HG02970 (cell line): ENCODE measurements at regions not wholly inside any gene's neighbourhood (a gene's known extent, or its start where the extent isn't known, plus 50 kb on each side); places are given as distances from the start of the nearest gene placed in this dataset.

ENCODE experiments used
- ATAC-seq: cut with Tn5 transposase; IDR thresholded peaks from one replicate; pipeline ENCODE4 v1.9.1; 2021; ENCODE audit warnings: mild to moderate bottlenecking, moderate library complexity, moderate number of reproducible peaks; ENCODE audit not compliant: unreplicated experiment, low FRiP score

DNA sequence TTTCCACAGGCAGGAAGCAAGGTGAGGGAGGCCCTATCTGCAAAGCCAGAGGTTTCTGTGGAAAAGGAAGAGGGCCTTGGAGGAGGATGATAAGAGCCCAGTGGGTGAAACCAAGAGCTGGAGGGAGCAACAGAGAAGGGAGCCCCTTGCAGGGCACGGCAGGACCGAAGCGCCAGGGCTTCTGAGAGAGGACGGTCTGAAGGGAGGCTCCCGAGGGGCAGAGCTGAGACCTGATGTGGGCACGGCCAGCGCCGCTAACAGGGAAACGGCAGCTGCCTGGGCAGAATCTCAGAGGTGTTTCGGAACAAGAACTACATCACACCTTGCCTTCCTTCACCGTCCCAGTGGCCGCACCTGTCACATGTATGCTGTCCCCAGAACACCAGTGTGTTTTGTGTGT is 144.3 kb upstream of the ADARB2 start:
- no peak for ATAC-seq

DNA sequence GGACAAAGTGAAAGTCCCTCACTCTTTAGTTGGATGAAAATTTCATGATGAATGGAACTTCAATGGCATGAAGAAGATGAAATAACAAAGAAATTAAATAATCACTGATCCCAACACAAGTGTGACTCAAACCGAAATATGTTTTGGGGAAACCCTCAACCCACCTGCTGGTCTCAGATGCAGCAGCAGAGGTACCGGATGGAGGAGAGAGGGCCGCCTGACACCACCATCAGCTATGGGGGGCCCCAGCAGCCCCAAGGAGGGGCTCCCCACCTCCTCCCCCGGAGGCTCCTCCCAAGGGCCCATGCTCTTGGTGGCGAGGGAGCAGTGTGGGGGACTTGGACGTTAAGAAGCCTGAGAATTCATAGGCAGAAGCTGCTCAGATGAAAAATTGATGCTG is 137.2 kb upstream of the ADARB2 start:
- no peak for ATAC-seq

DNA sequence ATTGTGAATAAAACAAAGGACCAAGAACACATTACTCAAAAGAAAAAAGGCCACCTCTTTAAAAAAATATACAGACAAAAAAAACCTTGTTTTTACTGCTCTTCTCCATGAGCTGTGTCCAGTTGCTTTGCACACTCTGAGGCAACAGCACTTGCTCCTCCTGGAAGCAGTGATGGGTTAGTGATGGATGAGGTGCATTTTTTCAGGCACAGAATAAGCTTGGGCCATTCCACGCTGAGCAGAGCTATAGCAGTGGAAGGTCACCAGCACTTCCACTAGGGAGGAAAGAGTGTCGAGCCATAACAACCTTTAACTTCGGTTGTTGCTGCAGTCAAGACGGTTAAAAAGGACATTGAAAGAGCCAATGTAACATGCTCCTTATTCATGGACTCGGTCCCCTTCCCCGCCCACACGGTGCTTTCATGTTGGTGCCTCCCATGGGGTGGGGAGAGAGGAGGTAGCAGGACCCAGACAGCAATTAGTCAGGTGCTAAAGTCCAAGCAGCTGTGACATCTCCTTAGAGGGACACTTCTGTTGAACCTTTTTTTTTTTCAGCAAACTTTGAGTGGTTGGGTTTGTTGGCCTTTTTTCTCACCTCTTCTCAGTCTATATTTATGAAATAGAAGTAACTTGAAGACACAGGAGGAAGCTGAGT is 136.5 kb upstream of the ADARB2 start:
- no peak for ATAC-seq

DNA sequence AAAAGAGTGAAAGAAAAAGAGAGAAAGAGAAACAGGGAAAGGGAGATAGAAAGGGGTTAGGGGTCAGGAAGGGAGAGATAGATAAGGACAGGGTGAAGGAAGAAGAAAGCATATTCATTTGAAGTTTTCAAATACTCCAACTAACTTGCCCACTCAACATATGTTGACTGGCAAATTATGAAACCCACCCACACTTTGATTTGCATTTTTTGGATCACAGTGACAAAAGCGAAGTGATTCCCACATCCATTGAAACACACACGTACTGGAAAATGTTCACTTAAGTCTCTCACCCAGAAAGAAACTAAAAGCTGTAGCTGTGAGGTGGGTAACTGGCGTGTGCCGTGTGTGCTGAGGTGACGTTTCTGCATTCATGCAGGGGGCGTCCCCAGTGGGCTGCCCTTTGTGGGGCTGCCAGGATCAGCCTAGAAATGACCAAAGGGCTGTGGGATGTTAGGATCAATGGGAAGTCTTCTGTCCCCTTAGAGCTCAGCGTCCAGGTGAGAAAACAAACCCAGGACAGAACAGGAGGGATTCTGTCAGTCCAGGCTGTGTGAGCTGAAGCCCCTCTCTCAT is 134.9 kb upstream of the ADARB2 start:
- ATAC-seq = no peak

DNA sequence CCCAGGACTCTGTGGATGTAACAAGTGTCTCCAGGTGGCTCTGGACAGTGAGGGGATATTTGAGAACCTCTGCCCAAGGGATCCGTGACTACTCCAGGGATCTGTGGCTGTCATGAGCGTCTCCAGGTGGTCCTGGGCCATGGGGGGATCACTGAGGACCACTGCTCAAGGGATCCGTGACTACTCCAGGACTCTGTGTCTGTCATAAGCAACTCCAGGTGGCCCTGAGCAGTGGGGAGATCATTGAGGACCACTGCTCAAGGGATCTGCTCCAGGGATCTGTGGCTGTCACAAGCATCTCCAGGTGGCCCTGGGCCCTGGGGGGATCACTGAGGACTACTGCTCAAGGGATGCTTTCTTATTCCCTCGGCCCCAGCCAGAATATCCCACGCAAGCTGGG is 133.2 kb upstream of the ADARB2 start:
- no peak for ATAC-seq

DNA sequence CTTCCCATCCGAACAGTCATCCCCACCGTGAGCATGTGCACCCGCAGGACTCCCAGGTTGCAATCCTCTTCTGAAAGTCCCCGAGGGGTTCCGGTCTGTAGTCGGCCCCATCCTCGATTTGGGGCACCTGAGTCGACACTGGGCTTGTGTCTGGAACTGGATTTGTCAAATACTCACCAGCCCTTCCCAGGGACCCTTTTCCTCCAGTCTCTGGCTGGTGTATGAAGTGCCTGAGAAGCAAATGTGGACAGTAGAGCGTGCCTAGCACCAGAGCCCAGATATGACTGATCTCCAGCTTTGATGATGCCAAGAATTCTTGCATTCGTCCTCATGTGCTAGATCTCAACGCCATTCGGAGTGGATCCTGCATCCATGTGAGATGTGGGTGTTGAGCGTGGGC is 132.5 kb upstream of the ADARB2 start:
- no peak for ATAC-seq

DNA sequence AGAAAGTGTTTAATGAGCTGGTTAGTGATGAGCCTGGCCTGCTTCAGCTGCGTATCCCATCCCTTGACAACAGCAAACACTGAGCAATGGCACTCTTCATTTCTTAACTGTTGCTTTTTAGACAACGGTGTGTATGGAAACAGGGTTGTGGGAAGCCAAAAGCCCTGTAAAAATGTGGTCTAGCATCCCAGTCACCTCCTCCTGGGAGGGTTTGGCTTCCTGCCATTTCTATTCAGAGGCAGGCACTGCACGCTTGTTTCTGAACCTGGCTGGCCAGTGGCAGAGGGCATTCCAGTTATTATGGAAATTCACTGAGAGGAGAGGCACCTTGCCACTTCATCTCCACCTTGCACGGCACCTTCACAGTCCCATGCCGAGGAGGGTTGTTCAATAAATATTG is 123.0 kb upstream of the ADARB2 start:
- no peak for ATAC-seq

DNA sequence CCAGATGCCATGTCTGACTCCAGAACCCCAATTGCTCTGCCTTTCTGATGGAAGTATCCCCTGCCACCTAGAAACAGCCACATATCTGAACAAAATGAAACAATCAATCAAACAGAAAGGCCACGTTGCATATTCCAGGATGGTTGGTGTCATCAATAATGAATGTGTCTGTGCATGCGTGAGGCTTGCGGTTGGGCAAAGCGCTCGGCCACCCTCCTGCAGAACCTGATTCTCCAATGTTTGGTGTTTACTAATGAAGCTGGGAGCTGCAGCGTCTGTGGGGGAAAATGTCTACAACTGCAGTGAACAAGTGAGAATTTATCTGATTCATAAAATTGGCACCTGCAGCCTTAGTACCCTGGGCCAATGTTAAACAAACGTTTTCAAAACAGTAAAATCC is 121.2 kb upstream of the ADARB2 start:
- ATAC-seq = no peak

DNA sequence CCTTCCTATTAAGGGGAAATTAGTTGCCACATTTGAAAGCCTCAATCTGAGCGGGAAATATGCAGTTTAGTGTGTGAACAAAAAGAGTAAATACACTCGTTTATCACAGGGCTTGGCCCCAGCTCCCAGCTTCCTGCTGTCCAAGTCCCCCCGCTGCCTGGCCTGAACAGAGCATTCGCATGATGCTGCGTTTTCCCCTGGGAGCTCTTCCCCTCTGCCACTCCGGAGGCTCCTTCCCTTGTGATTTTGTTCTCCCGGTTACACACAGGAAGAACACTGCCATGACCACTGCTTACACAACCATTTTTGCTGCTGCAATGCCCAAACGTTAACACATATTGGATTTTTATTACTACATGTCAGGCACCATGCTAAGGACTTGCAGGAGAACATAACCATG is 120.7 kb upstream of the ADARB2 start:
- ATAC-seq = no peak

DNA sequence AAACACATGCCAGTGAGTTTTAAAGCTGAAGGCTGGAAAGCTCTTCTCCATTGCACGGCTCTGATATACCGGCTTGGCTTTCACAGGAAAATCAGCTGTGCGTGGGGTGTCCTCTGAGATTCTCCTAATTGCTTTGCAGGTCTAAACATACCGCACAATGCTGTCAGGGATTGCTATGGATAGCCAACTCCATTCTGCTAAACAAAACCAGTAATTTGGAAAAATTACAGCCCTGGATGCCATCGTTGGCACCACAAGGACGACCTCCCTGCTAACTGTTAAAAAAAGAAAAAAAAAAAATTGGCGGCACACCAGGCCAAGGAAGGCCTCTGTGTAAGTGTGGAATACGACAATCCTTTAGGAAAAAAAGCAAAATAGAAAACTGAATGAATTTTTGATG is 118.6 kb upstream of the ADARB2 start:
- ATAC-seq = no peak

DNA sequence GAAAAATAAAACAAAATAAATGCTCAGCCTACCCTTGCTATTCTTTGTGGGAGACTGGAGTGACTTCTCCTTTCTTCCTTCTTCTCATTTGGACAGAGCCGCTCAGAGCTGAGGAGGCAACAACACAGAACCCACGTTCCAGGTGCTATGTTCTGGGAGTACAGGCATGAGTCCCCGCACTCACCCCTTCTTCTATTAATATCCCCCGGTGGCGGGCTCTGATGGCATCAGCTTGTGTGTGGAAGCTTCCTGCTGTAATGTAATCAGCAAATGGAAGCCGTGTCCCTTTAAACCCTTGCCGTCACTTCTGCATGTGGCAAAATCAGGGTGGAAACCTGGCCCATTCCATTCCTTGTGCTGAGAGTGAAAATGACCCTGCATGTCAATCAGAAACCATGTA is 116.9 kb upstream of the ADARB2 start:
- ATAC-seq = no peak

DNA sequence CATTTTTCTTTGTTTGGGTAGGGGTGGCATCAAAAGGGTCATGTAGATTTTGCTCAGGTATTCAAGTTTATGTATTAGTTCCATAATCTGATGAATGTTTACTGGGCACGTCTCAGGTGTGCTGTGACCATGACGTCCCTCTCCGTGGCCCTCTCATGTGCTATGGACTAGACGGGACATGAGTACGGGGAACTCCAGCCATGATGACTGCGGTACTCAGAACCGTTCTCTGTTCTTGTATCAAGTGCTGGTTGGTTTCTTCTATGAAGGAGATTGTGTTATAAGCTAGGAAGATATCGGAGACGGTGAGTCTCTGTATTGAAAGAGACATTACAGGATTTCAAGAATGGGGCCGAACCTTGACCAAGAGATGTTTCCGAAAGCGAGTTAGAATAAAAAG is 116.5 kb upstream of the ADARB2 start:
- no peak for ATAC-seq

DNA sequence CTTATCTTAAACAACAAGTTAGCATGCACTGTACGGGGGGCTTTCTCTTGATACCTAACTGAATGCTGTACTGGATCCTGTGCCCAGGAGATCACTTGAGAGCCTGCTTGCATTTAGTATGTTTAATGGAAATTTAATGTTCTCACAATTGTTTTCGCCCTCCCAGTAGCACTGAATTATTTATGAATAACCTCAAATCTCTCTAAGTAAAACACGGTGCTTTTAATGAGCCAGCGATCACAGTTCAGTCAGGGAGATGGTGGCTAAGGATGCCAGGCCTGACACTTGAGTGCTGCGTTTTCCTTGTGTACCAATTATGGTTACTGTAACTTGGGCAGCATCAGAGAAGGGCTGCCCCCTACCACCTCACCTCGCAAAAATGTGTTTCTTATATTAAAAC is 115.5 kb upstream of the ADARB2 start:
- ATAC-seq = no peak

DNA sequence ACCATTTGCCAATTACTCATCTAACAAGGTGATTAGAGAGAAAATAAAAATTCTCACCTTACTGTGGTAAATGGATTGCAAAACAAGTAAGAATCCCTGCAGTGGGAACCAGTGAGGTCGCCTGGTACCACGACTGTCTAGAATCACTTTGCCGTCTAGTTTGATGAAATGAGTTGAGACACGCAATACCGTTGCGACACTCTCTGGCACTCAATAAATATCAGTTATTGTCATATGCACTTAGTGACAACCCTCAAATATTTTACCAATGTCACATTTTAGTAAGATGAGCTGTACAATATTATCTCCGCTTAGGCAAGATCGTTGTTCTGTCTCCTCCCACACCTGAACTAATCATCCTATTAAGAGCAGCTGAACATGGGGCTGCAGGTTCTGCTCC is 114.4 kb upstream of the ADARB2 start:
- no peak for ATAC-seq

DNA sequence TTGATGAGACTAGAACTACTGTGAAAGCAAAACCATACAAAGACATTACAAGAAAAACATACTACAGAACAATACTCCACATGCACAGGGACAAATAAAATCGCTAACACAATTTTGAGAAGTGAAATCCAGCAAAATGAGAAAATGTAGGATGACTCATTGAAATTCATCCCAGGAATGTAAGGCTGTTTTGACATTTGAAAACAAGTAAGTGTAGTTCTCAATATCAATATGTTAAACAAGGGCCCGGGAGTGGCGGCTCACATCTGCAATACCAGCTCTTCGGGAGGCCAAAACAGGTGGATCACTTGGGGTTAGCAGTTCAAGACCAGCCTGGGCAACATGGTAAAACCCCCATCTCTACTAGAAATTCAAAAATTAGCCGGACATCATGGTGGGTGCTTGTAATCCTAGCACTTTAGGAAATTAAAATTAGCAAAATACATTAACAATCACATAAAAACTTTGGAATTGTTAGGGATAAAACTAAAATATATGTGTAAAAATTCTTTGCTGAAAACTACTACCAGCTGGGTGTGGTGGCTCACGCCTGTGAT is 113.7 kb upstream of the ADARB2 start:
- ATAC-seq = no peak

DNA sequence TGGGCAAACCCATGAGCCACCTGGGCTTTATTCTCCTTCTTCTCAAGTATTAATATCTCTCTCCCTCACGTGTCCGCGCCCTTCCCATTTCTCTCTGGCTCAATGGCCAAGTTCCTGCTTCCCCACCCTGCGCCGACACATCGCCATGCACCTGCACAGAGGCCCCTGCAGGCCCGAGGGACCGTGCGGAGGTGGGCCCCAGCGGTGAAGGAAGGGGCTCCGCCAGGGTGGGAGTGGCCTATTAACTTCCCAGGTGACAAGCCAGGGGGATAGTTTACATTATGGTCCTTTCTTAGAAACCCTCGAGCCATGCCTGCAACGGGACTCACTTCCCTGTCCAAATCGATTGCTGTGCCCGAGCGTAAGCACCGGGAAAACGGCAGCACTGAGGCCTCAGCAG is 110.0 kb upstream of the ADARB2 start:
- no peak for ATAC-seq

DNA sequence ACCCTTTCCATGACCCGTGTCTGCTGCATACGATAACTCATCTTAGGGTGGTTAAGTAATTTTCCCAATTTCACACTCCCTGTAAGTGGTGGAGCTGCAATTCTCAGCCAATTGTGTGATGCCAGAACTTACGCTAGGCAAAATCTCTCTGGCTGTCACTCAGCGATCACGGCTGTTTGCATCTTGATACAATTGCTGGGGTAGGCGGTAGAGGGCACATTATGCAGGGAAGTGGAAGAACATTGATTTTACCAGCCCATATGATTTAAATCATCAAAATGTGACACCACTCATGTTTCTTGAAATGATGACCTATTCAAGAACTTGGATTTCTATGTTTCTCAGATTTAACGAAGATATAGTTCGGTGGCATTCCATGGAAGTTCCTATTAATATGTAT is 108.7 kb upstream of the ADARB2 start:
- ATAC-seq = no peak

DNA sequence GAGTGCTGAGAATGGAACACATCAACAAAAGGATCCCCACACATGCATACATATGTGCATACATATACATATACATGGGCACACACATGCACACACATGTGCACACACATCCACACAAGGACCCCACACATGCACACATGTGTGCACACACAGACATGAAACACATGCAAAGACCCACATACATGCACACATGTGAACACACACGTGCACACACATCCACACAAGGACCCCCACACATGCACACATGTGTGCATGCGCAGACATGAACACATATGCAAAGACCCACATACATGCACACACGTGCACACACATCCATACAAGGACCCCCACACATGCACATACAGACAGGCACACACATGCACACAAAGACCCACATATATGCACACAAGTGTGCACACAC is 104.4 kb upstream of the ADARB2 start:
- ATAC-seq = no peak

DNA sequence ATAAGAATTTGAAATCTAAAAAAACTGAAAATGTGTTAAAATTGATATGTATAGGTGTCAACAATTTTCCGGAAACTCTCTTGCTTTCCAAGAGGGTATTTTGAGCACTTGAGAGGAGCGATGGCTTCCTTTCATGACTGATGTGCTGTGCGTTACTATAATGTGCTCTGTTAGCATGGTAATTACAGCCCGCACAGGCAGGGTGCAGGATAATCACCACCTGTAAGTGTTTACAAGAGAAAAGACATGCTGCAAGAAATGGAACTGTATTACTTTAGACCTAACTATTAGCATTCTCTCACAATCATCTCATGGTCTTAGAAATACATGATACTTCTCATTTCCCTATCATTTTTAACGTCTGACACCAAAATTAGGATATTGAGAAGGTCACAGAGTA is 92.4 kb upstream of the ADARB2 start:
- no peak for ATAC-seq

DNA sequence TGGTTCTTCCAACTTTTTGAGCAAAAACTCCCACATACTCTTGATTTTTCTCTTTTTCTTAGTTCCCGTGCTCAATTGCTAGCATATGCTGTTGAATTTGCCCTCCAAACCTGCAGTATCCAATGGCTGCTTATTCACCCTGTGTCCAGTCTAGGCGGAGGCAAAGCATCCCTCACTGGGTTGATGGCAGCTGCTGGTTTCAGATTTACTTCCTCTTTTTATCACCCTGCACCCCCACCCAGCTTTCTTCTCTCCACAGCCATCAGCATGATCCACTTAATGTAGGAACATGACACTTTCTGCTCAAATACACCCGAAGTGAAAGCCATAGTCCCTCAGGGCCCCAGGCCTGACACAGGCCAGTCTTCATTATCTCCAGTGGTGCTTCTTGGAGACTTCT is 87.6 kb upstream of the ADARB2 start:
- no peak for ATAC-seq

DNA sequence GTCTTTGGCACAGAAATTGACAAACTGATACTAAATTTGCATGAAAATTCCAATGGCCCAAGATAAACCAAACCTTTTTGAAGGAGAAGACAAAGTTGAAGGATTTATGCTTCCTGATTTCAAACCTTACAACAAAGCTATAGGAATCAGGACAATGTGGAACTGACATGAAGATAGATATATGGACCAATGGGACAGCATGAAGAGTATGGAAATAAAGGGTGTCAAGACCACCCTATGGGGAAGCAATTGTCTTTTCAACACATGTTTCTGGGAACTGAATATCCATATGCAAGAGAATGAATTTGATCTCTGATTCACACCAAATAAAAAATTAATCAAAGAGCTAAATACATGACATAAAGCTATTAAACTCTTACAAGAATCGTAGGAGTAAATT is 77.2 kb upstream of the ADARB2 start:
- ATAC-seq = no peak

DNA sequence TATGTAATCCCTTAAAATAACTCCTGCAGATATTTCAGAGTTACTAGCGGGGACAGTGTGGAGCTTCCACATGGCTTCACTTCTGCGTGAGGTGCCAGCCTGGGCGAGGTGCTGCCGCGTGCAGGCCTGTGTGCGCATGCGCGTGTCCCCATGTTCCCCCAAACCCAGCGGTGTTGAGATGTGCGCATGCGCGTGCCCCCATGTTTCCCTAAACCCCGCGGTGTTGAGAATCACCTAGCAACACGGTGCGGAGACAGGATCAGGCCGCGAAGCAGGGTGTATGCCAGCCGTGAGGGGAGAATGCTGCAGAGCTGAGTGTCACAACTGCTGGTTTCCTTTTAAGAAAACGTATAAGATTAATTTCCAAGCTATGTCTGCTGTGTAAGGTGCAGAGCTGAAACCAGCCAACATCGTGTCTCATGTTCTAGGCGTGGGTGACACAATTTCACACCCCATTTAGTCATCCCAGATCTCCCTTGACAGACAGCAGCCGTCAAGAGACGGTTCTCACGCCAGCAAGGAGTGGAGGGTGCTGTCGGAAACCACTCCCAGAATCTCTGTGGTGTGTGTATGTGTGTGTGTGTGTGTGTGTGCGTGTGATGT is 71.9 kb upstream of the ADARB2 start:
- ATAC-seq = no peak
